SK-N-MC (cell line): ENCODE measurements at regions not wholly inside any gene's neighbourhood (a gene's known extent, or its start where the extent isn't known, plus 50 kb on each side); places are given as distances from the start of the nearest gene placed in this dataset.

Experiments used
- EZH2 ChIP-seq: fragments of 200-600 bp; sonication (generic); IDR thresholded peaks from one replicate; pipeline ENCODE4 v1.6.1; 2017; ENCODE audit warnings: antibody characterized with exemption
- FOXP2 ChIP-seq: optimal IDR thresholded peaks from 2 replicates; pipeline ENCODE3; 2011; ENCODE audit warnings: mild to moderate bottlenecking, moderate library complexity; ENCODE audit not compliant: insufficient read depth; ENCODE audit errors: extremely low read length, control extremely low read depth
- POLR2AphosphoS5 ChIP-seq: IDR thresholded peaks from 2 replicates; pipeline ENCODE4 v1.6.1; 2012; ENCODE audit warnings: mild to moderate bottlenecking, low read depth, low read length, borderline replicate concordance

- TF ChIP-seq POLR2AphosphoS5 (no peak), EZH2 (no peak), FOXP2 (no peak)
These were observed 783.6 kb downstream of the UQCRFS1 start for GRCh38 chr19:28429356-28429755.
